ENCODE measurements at regions not wholly inside any gene's neighbourhood (a gene's known extent, or its start where the extent isn't known, plus 50 kb on each side); places are given as distances from the start of the nearest gene placed in this dataset.

DNA sequence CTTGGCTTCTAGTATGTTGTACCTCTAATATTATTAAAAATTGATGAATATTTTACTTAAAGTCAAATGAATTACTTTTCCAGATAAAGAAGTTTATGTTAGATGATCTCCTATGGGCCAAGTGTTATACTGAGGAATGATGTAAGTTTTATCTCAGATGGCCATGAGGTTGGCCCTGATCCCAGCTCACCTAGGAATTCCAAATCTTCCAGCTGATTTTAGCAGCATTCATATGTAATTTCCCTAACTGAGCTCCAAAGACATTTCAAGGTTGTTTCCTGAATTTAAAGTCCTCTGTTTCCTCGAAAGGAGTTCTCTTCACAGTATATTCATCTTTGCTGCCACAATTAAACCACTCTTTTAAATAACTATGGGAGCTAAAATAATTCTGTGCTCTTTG lies 1670.4 kb upstream of the SPRY2 start:
- TF ChIP-seq, protein P1, sequence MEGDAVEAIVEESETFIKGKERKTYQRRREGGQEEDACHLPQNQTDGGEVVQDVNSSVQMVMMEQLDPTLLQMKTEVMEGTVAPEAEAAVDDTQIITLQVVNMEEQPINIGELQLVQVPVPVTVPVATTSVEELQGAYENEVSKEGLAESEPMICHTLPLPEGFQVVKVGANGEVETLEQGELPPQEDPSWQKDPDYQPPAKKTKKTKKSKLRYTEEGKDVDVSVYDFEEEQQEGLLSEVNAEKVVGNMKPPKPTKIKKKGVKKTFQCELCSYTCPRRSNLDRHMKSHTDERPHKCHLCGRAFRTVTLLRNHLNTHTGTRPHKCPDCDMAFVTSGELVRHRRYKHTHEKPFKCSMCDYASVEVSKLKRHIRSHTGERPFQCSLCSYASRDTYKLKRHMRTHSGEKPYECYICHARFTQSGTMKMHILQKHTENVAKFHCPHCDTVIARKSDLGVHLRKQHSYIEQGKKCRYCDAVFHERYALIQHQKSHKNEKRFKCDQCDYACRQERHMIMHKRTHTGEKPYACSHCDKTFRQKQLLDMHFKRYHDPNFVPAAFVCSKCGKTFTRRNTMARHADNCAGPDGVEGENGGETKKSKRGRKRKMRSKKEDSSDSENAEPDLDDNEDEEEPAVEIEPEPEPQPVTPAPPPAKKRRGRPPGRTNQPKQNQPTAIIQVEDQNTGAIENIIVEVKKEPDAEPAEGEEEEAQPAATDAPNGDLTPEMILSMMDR (IDR thresholded peaks at IDR 0.05; ENCODE audit: insufficient read depth, low read length) = no peak
- TF ChIP-seq POLR2AphosphoS5 (IDR thresholded peaks at IDR 0.05; ENCODE audit: low read depth) (no peak), GABPA (IDR thresholded peaks at IDR 0.05; ENCODE audit: low read depth) (no peak), SPI1 (IDR thresholded peaks at IDR 0.05; ENCODE audit: borderline replicate concordance, low read depth) (no peak)
- TF ChIP-seq, protein P2, sequence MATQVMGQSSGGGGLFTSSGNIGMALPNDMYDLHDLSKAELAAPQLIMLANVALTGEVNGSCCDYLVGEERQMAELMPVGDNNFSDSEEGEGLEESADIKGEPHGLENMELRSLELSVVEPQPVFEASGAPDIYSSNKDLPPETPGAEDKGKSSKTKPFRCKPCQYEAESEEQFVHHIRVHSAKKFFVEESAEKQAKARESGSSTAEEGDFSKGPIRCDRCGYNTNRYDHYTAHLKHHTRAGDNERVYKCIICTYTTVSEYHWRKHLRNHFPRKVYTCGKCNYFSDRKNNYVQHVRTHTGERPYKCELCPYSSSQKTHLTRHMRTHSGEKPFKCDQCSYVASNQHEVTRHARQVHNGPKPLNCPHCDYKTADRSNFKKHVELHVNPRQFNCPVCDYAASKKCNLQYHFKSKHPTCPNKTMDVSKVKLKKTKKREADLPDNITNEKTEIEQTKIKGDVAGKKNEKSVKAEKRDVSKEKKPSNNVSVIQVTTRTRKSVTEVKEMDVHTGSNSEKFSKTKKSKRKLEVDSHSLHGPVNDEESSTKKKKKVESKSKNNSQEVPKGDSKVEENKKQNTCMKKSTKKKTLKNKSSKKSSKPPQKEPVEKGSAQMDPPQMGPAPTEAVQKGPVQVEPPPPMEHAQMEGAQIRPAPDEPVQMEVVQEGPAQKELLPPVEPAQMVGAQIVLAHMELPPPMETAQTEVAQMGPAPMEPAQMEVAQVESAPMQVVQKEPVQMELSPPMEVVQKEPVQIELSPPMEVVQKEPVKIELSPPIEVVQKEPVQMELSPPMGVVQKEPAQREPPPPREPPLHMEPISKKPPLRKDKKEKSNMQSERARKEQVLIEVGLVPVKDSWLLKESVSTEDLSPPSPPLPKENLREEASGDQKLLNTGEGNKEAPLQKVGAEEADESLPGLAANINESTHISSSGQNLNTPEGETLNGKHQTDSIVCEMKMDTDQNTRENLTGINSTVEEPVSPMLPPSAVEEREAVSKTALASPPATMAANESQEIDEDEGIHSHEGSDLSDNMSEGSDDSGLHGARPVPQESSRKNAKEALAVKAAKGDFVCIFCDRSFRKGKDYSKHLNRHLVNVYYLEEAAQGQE (IDR thresholded peaks at IDR 0.05; ENCODE audit: insufficient replicate concordance, low read depth) = no peak

Data from HL-60 (cell line).